GM21367 (cell line): ENCODE measurements at regions not wholly inside any gene's neighbourhood (a gene's known extent, or its start where the extent isn't known, plus 50 kb on each side); places are given as distances from the start of the nearest gene placed in this dataset.
"Not testable (repeated sequence)": the region's sequence is repeated elsewhere in the genome, so short reads cannot be mapped to it uniquely, and the experiment has no call there.

Source experiments
- ATAC-seq: cut with Tn5 transposase; IDR thresholded peaks from one replicate; pipeline ENCODE4 v1.9.1; 2021; ENCODE audit not compliant: unreplicated experiment

DNA sequence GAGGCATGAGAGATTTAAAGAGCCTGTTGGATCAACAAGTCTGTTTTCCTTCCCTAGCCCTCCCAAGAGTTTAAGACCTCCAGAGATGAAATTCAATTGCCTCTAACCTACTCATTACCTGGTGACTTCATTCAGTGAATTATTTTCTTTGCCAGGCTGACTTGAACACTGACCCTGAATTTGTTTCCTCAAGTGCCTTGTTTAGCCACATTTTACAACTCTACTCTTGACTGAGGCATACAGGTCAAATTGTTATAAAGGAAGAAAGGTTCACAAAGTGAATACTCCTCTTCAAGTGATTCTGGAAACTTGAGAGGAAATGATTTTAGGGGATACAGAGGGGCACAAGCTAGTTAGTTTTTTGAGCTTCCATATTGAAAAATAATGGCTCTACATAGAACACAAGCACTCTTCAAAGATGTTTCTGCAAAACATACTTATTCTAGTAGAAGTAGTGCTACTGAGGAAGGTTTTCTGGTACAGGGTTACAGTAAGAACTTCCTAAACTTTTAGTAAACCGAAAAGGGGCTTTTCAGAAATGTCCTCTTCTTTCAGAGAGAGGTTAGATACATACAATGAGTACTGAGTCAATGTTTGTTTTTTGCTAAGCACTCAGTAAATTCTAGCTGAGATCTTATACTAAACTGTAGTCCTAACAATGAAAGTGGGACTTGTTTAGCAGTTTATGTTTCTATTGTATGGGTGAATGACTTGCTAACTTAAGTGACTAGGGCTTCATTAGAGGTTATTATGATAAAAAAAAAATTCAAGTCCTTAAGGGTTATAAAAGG lies 137.4 kb upstream of the SATB1 start:
- ATAC-seq: no peak

DNA sequence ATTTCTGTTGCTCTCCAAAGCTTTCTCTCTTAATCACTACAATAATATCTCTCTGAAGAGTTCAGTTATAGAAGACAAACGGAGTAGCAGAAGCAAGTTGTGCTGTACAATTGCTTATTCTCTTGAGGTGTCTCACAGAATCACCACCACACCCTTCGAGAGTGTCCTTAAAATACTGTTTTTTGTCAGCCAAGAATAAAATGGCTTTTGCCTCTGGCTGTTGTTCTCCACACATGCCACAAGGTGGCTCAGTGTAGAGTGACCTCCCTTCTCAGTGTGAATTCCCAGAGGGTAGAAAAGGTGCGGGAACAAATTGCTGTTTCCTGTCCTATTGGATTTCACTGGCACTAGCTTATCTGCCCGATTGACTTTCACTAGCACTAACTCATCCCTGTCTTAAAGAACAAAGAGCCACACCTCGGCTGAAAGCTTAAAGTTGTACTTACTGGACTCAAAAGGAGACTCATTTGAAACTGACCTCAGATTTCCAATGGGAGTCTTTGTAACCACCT lies 134.2 kb upstream of the SATB1 start:
- ATAC-seq: peak; percentile 68

DNA sequence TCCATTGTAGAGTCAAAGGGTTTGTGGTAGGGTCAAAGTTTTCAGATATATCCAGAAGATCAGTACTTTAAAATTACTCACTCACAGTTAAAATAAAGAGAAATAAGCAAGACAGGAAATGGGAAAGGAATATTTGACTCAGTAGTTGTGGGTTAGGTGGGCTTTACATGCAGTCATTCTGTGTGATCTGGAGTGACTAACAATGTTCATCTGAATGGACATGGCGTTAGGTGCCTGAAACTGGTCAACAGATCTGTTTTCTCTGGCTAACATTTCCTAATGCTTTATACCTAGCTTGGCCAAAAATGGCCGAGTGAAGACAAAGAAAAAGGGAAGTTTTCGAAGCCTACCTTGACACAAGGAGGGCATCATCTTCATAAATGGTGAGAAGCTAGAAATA lies 133.4 kb upstream of the SATB1 start:
- no peak for ATAC-seq

DNA sequence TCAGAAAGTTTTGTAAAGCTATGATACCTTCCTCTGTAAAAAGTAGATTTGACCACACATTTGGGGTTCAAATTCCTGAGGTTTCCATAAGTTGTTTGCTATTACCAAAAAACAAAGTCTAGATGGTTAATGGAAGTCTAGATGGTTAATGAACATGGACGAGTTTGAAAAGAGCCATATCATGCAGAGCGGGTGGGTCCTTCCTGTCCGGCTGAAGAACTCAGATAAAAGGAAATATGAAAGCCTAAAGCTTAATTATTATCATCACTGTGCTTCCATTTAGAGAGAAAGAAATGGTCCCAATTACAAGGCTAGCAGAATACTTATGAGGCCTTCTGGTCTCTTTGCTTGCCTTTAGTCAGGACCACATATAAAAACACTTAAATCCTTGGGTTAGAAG lies 132.1 kb upstream of the SATB1 start:
- no peak for ATAC-seq

DNA sequence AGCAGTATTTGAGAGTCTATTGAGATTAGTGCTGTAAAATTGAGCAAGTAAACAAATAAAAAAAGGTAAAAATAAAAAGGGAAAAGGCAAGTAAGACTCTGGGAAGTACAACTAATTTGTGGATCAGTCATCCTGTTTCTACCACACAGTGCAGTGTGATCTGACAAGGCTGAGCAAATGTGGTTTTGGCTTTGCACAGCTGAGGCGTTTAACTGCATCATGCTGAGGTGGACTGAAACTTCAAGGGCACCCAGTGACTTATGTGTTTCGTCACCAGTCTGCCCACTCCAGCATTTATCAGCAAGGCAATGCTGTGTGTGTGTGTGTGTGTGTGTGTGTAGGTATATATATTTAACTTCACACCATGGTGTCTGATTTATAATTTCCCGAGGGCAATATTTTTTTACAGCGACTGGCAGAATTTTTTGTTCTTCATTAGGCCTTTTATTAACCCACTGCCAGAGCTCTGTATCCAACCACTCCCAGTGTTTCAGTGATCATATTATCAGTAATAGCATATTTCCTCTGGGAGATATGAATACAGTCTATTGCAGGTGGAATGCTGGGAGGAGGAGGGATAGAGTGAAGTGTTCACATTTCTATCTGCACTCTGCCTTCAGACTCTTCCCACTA lies 131.5 kb upstream of the SATB1 start:
- peak; percentile 91 for ATAC-seq

DNA sequence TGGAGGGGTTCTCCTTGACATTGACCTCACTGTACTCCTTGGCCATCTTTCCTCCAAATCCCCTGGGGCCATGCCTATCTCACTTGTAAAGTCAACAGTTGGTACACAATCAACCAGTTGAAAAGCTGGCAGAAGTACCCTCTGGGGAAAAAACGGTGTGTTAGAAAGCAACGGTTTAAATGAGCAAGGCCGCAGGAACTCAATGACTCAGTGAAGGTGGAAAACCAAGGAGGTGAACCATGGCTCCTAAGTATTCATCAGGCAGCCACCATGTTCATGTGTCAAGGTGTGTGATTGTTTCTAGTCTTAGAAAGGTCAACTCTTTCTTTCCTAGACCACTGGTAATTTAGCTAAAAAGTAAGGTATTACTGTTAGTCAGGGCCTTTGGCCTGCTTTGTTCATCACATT lies 130.9 kb upstream of the SATB1 start:
- ATAC-seq: peak; percentile 11

DNA sequence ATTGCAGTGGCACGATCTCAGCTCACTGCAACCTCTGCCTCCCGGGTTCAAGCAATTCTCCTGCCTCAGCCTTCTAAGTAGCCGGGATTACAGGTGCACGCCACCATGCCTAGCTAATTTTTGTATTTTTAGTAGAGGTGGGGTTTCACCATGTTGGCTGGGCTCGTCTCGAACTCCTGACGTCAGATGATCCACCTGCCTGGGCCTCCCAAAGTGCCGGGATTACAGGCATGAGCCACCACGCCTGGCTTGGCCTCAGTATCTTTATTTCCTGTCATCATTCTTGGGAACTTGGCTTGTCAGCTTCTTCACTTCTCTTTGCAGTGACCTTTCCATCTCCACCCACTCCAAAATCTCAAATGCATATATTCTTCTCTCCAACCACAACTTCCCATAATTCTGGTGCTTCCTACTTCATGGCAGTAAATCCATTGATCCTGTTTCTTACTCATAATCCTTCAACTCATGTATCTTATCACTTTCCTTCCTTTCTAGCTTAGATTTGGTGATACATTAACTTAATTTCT lies 127.5 kb upstream of the SATB1 start:
- not testable (repeated sequence) for ATAC-seq

DNA sequence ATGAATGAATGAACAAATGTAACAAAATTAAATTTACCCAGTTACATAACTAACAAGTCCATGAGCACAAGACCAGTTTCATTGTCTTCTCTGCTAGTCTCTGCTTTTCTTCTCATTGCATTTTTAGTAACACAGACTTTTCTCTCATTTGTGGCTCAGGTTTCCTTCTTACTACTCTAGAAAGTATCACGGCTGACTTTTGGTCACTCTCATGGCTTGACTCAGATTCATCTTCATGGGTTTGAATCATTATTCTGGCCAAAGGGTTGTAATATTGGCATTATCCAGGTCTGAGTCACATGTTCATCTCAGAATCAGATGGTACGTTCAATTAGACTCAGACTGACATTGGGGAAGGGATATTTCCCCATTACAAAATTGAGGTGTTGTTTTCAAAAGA lies 121.5 kb upstream of the SATB1 start:
- ATAC-seq: no peak

DNA sequence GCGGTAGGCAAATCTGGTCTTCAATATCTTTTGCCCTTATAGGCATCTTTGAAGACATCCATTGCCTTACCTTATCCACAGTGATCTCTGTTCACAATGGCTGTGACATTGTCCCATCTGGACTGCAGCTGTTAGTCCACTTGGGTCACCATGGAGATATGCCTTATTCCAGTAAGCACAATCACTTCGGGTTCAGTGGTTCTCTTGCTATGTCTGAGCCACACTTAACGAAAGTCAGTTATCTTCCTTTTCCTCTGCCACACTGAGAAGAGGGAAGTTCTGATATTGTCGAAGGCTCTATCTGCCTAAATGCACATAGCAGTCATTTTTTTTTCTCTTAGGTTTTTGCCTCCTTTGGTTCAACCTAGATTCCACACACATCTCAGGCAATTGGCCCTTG lies 119.0 kb upstream of the SATB1 start:
- ATAC-seq: no peak

DNA sequence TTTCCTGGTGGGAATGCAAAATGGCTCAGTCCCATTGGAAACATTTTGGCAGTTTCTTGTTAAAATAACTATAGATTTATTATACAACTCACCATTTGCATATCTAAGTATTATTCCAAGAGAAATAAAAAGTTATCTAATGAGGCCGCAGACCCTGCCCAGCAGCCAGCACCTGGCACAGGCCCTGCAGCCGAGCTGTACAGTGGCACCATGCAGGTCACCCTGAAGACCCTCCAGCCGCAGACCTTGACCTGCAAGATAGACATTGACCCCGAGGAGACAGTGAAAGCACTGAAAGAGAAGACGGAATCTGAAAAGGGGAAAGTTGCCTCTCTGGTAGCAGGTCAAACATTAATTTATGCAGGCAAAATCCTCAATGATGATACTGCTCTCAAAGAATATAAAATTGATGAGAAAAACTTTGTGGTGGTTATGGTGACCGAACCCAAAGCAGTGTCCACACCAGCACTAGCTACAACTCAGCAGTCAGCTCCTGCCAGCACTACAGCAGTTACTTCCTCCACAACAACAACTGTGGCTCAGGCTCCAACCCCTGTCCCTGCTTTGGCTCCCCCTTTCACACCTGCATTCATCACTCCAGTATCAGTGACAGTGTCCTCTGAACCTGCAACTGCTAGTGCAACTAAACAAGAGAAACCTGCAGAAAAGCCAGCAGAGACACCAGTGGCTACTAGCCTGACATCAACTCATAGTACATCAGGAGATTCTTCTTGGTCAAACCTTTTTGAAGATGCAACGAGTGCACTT lies 113.5 kb upstream of the SATB1 start:
- no peak for ATAC-seq

DNA sequence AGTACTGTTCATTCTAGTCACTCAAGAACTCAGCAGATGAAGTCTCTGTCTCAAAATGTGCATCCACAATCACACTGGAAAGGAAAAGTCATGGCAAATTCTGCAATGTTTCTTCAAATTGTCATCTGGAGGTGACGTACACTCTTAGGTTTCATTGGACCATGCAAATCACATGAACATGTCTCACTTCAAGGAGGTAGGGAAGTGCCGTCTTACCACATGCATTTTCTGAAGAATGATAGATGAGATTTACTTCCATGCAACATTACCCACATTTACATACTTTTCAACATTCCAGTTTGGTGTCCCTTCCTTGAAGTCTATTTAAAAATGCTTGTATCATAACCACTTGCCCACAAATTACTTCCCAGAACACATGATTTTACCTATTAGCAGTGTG lies 107.9 kb upstream of the SATB1 start:
- ATAC-seq: no peak

DNA sequence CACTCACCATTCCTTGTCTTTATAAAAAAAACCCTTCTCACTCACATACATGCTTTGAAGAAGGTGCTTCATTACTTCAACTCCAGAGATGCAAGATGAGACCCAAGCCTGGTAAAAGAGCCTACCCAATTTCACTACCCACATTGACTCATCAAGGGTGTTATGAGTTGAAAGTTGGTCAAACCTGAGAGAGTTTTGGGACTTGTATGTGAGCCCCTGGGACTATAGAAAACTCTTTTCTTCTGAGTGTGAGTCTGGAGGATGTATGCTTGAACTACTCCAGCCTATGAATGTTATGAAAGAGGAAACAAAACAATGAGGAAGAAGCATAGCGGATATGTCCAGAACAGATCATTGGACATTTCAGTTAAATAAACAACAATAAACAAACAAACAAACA lies 106.5 kb upstream of the SATB1 start:
- ATAC-seq: peak; percentile 80

DNA sequence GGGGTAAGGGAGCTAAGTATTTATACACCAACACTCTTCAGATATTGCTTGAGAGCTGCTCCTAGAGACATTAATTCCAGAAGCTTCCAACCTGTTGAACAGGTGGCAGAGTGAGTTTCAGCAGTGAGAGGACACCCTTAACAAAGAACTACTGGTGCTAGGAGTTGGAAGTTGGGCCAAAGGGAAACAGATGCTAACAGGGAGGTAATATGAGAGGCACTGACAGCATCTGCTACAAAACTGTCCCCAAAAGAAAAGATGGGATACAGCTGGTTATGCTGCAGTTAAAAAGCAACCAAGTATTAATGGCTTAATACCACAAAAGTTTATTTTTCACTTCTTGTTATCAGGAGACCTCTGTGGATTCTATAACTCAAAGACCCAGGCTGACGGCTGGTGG lies 104.5 kb upstream of the SATB1 start:
- ATAC-seq: no peak

DNA sequence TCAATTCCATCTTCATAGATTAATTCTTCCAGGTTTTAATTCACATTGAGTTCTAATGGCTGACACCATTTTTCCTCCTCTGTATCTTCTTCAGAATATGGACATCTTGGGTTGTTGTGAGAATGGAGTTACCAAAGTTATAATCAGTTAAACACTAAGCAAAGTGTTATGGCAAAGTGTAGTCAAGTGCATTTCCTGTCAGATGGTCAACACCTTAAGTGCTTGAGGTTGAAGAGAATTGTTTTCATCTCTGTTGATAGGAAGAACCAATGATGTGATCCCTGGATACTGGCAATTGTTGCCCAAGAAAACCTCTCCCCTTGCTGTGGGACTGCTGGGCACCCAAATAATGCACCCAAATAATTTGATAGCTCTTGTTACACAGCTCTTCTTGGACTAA lies 102.6 kb upstream of the SATB1 start:
- ATAC-seq: no peak

DNA sequence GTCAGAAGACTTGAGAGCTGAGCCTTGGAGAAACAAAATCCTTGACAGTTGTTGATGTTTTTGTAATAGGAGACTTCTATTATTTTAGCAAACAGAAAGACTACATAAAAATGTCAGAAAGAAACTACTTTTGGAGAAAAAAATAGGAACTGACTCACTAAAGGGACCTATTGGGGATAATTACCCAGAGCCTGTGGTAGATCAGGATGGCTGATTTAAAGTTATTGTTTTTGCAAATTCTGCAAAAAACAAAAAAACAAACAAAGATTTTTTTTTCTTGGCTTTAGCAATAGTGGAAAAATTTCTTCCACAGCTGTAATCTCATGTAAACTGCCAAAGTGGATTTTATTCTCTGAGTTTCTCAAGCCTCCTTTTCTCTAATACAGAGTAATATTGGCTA lies 101.5 kb upstream of the SATB1 start:
- ATAC-seq: no peak

DNA sequence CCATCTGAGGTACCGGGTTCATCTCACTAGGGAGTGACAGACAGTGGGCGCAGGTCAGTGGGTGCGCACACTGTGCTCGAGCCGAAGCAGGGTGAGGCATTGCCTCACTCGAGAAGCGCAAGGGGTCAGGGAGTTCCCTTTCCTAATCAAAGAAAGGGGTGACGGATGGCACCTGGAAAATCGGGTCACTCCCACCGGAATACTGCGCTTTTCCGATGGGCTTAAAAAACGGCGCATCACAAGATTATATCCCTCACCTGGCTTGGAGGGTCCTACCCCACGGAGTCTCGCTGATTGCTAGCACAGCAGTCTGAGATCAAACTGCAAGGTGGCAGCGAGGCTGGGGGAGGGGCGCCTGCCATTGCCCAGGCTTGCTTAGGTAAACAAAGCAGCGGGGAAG lies 91.0 kb upstream of the SATB1 start:
- not testable (repeated sequence) for ATAC-seq

DNA sequence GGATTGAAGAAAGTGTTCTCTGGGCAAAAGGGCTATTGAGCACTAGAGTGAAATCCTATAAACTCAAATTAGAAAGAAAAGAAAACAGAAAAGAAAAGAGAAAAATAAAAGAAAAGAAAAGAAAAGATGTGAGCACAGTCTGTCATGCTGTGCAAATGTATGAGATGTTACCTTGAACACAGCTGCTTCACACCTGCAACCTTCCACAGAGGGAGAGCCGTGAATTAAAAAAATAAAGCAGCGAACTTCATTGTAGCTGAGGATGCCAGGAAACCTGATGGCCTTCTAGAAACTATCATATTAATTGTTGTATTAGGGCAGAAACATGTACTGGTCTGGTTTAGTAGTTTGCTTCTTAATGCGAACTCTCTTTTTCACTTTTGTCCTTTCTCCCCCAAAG lies 88.0 kb upstream of the SATB1 start:
- no peak for ATAC-seq

DNA sequence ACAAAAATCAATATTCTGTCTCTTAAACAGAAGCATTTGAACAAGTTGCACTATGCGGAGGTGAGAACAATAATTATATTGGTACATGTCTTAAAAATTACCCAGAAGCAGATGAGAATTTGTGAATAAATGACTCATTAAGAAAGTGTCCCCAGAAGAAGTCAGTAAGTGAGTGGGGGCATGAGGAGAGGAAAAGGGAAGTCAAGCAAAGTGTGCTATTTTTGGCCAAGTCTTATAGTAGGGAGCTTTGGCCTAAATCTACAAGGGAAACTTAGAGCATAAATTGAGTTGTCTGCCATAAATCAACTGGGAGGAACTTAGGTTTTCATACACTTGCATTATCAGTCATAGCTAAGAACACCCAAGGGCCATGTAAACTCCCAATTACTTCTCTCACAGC lies 86.9 kb upstream of the SATB1 start:
- no peak for ATAC-seq

DNA sequence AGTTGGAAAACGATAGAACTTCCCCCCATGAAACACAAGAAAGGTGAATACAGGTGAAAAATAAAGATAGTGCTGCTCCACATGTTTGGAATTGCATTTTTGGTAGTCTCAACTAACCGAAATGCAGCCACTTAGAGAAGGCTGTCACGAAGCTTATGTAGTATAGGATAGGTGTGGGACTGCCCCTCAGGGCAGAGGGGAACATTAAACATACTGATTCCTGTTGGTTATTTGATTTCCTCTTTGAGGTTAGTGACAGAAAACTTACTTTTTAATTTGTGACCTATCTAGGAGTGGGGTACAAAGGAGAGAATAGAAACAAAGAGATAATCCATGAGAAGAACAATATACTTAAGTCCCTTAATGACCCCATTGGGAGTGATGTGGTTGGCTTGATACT lies 85.8 kb upstream of the SATB1 start:
- ATAC-seq: no peak

DNA sequence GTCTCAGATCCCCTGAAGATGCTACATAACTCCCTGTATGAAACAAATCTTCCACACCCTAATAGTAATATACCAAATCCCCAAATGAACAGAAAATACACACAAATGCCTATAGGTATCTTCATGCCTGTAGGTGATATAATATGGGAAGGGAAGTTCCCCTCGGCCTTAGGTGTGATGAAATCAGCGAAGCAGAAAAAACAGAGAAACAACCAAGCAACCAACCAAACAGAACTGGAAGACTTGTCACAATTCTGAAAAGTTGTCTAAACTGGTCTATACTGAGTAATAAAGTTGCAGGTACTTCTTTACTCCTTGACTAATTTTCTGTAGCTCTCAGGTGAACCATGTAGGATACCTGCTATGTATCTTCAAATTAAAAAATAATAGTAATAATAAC lies 82.2 kb upstream of the SATB1 start:
- no peak for ATAC-seq

DNA sequence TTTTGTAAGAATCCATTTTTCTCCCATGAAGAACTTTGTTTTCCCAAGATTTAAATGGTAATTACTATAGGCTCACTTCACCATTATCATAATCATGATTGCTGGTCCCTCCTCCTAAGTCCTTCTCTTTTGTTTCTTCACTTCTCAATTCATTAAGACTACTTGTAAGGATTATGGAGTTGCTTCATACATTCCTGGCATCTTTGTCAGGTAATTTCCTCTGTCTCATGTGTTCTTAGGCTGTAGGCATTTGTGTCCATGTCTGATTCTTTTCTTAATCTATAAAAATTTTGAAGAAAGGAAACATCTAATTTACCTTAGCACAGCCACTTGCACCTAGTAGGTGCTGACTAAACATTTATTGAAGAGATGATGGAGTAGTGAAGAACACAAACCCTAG lies 79.9 kb upstream of the SATB1 start:
- no peak for ATAC-seq
